Keratinocyte (primary cell): ENCODE measurements at regions not wholly inside any gene's neighbourhood (a gene's known extent, or its start where the extent isn't known, plus 50 kb on each side); places are given as distances from the start of the nearest gene placed in this dataset.

Experiments
- DNase-seq: peaks from one replicate; pipeline ENCODE4 v3.0.0-alpha.2; 2011; ENCODE audit warnings: low read depth, missing footprints, low spot score
- FAIRE-seq: peaks from 2 replicates; lab custom pipeline; 2011; peaks lifted over from hg19 to GRCh38; lab: Jason Lieb, UNC
- H2AFZ ChIP-seq: 2 replicates; pipeline ENCODE4 v1.6.0; 2012; ENCODE audit warnings: low read length, control low read depth, inconsistent platforms; ENCODE audit not compliant: control insufficient read depth
- H3K27ac ChIP-seq: 2 replicates; pipeline ENCODE4 v1.5.1; 2011; ENCODE audit warnings: low read length; ENCODE audit not compliant: control insufficient read depth, insufficient read depth
- H3K27me3 ChIP-seq: 3 replicates; pipeline ENCODE4 v1.6.0; 2011; ENCODE audit warnings: low read length; ENCODE audit not compliant: control insufficient read depth, insufficient read depth; ENCODE audit errors: extremely low read depth
- H3K36me3 ChIP-seq, 2 experiments: 2 replicates in 1 of 2; 3 replicates in 1 of 2; pipeline ENCODE4 v1.5.1; 2011; ENCODE audit warnings: low read length in 2 of 2, mild to moderate bottlenecking in 1 of 2; ENCODE audit not compliant: control insufficient read depth in 2 of 2, insufficient read depth in 2 of 2; ENCODE audit errors: extremely low read depth in 1 of 2
- H3K4me1 ChIP-seq: 3 replicates; pipeline ENCODE4 v1.5.1; 2011; ENCODE audit warnings: low read length; ENCODE audit not compliant: control insufficient read depth, insufficient read depth; ENCODE audit errors: extremely low read depth
- H3K4me2 ChIP-seq: 3 replicates; pipeline ENCODE4 v1.6.0; 2011; ENCODE audit warnings: low read depth, low read length; ENCODE audit not compliant: control insufficient read depth, insufficient read depth; ENCODE audit errors: extremely low read depth
- H3K4me3 ChIP-seq, 3 experiments: fragments of 200-600 bp in 1 of 3; sonication (generic) in 1 of 3; 2 replicates in 2 of 3; 3 replicates in 1 of 3; pipeline ENCODE4 v1.5.1; 2011 to 2016; ENCODE audit warnings: low read length in 3 of 3, mild to moderate bottlenecking in 3 of 3, control low read depth in 2 of 3, inconsistent platforms in 1 of 3, low read depth in 1 of 3, mixed read lengths in 1 of 3, mixed run types in 1 of 3, moderate library complexity in 1 of 3; ENCODE audit not compliant: control insufficient read depth in 2 of 3, insufficient read depth in 2 of 3; ENCODE audit errors: extremely low read depth in 1 of 3
- H3K79me2 ChIP-seq: 2 replicates; pipeline ENCODE4 v1.6.0; 2012; ENCODE audit warnings: low read length; ENCODE audit not compliant: control insufficient read depth, insufficient read depth
- H3K9ac ChIP-seq: 3 replicates; pipeline ENCODE4 v1.6.0; 2011; ENCODE audit warnings: low read length; ENCODE audit not compliant: control insufficient read depth, insufficient read depth; ENCODE audit errors: extremely low read depth
- H3K9me1 ChIP-seq: 3 replicates; pipeline ENCODE4 v1.6.0; 2011; ENCODE audit warnings: low read length; ENCODE audit not compliant: control insufficient read depth, insufficient read depth; ENCODE audit errors: extremely low read depth
- H3K9me3 ChIP-seq: 2 replicates; pipeline ENCODE4 v1.5.1; 2012; ENCODE audit warnings: low read depth, low read length; ENCODE audit not compliant: control insufficient read depth
- H4K20me1 ChIP-seq: 3 replicates; pipeline ENCODE4 v1.6.0; 2011; ENCODE audit warnings: low read length; ENCODE audit not compliant: control insufficient read depth, insufficient read depth; ENCODE audit errors: extremely low read depth
- EZH2 ChIP-seq: IDR thresholded peaks from one replicate; pipeline ENCODE4 v1.6.1; 2012; ENCODE audit warnings: inconsistent platforms, mild to moderate bottlenecking, low read length, moderate library complexity
- dilution Hi-C: fragments of 300-500 bp; cut with MboI; formaldehyde crosslinking; loops from one replicate; pipeline ENCODE4 v1.7.0; 2020; ENCODE audit warnings: low sequenced_read_pairs; ENCODE audit not compliant: extremely low pct_ligation_motif_present
- TF ChIP-seq, protein P1 (sequence below), 3 experiments: IDR thresholded peaks in 1 of 3; conservative IDR thresholded peaks in 1 of 3; optimal IDR thresholded peaks in 1 of 3; 2 replicates in 2 of 3; 3 replicates in 1 of 3; pipeline versions ENCODE3 to v1.5.1; 2011; ENCODE audit warnings: low read length in 3 of 3, mild to moderate bottlenecking in 3 of 3, moderate library complexity in 2 of 3, control low read depth in 1 of 3, inconsistent platforms in 1 of 3; ENCODE audit not compliant: insufficient read depth in 2 of 3; ENCODE audit errors: extremely low read depth in 1 of 3

DNA sequence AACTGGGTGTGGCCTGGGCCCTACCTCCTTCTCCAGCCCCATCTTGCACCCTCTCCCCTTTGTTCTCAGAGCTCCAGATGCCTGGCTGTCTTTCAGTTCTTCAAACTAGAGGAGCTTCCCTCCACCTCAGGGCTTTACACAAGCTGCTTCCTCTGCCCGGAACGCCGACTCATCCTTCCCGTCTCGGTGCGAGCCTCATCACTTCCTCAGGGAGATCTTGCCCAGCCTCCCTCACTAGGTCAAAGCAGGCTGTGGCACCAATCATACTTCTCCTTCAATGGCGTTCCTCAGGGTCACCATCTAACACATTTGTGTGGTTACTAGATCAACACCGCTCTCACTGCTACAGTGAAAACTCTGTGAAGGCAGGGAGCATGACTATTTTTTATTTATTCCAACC is 56.2 kb upstream of the ZSWIM6 start:
- Histone ChIP-seq H3K27ac (peak overlapping the region; percentile 58), H4K20me1 (no peaks in the 10 kb centered on the region), H3K9me3 (no peaks in the 10 kb centered on the region), H3K36me3 (no peaks in the 10 kb centered on the region), H3K4me2 (peak overlapping the region; percentile 71), H2AFZ (peak overlapping the region; percentile 84), H3K27me3 (no peaks in the 10 kb centered on the region), H3K9ac (peak overlapping the region; percentile 41), H3K4me3 (peak overlapping the region in 1 of 3 experiments; percentile 14), H3K79me2 (no peaks in the 10 kb centered on the region), H3K4me1 (peaks cover 38% of the 10 kb centered on the region), H3K9me1 (no peaks in the 10 kb centered on the region)
- no peak for TF ChIP-seq EZH2
- TF ChIP-seq, protein P1, sequence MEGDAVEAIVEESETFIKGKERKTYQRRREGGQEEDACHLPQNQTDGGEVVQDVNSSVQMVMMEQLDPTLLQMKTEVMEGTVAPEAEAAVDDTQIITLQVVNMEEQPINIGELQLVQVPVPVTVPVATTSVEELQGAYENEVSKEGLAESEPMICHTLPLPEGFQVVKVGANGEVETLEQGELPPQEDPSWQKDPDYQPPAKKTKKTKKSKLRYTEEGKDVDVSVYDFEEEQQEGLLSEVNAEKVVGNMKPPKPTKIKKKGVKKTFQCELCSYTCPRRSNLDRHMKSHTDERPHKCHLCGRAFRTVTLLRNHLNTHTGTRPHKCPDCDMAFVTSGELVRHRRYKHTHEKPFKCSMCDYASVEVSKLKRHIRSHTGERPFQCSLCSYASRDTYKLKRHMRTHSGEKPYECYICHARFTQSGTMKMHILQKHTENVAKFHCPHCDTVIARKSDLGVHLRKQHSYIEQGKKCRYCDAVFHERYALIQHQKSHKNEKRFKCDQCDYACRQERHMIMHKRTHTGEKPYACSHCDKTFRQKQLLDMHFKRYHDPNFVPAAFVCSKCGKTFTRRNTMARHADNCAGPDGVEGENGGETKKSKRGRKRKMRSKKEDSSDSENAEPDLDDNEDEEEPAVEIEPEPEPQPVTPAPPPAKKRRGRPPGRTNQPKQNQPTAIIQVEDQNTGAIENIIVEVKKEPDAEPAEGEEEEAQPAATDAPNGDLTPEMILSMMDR (optimal IDR thresholded peaks at IDR 0.05 in 1 of 3, IDR thresholded peaks at IDR 0.05 in 1 of 3, conservative IDR thresholded peaks at IDR 0.05 in 1 of 3; ENCODE audit: extremely low read depth in 1 of 3, insufficient read depth in 2 of 3, low read length in 3 of 3): no peak
- FAIRE-seq (peak; percentile 97), DNase-seq (peak; percentile 7)
- dilution Hi-C loops: no loop called here

DNA sequence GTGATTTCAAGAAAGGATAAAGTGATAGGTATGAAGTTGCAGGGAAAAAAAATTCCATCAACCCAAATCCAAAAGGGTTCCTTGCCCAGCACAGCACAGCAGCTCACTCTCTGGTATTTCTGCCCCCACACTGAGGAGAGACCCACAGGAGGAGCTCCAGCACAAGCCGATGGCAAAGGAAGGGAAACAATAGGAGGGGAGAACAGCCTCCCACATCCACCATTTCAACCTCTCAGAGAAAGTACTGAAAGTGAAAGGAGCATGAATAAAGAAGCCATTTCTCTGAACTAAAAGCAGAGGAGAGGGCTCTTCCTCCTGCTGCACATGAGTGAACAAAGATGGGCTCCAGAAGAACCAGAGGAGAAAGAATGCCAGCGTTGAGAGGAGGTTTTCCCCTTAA is 54.9 kb upstream of the ZSWIM6 start:
- no peak for FAIRE-seq
- H4K20me1 ChIP-seq: no peaks in the 10 kb centered on the region

More for the DNA sequence above, 54.9 kb upstream of the ZSWIM6 start:
- Histone ChIP-seq H3K9me3 (no peaks in the 10 kb centered on the region), H3K4me2 (peak overlapping the region; percentile 17), H3K79me2 (no peaks in the 10 kb centered on the region), H3K4me1 (peaks cover 42% of the 10 kb centered on the region), H3K36me3 (no peaks in the 10 kb centered on the region), H3K27me3 (no peaks in the 10 kb centered on the region), H3K4me3 (no peak overlapping the region), H3K9me1 (no peaks in the 10 kb centered on the region), H3K9ac (no peak overlapping the region), H2AFZ (no peak overlapping the region), H3K27ac (peak overlapping the region; percentile 22)
- dilution Hi-C loops: no loop called here
- DNase-seq: no peak
- no peak for TF ChIP-seq EZH2
- TF ChIP-seq, protein P1 (optimal IDR thresholded peaks at IDR 0.05 in 1 of 3, IDR thresholded peaks at IDR 0.05 in 1 of 3, conservative IDR thresholded peaks at IDR 0.05 in 1 of 3; ENCODE audit: extremely low read depth in 1 of 3, insufficient read depth in 2 of 3, low read length in 3 of 3): peak in 1 of 3 experiments; percentile 18
